ENCODE measurements at regions not wholly inside any gene's neighbourhood (a gene's known extent, or its start where the extent isn't known, plus 50 kb on each side); places are given as distances from the start of the nearest gene placed in this dataset.

- Mint-ChIP-seq H3K36me3 (ENCODE audit: low read depth) (peaks cover 2% of the 10 kb centered on the region), H3K27me3 (peaks cover 25% of the 10 kb centered on the region), H3K4me1 (ENCODE audit: low read depth) (no peaks in the 10 kb centered on the region), H3K4me3 (no peak overlapping the region), H3K9me3 (peaks cover 27% of the 10 kb centered on the region), H3K27ac (no peak overlapping the region)
- TF ChIP-seq CTCF (IDR thresholded peaks at IDR 0.05): no peak
- POLR2A ChIA-PET: no interaction called here
- CTCF ChIA-PET: no interaction called here
- intact Hi-C loops (cut with micrococcal nuclease): no loop called here
- DNase-seq (no peak), ATAC-seq (no peak)
Measured at GRCh38 chr17:74145756-74146155, 57.7 kb upstream of the RPL38 start.

- no peak overlapping the region for H3K4me3 Mint-ChIP-seq
- ATAC-seq: no peak
- intact Hi-C loops (cut with micrococcal nuclease): no loop called here
- TF ChIP-seq CTCF (IDR thresholded peaks at IDR 0.05): no peak
- H3K27me3 Mint-ChIP-seq: peaks cover 27% of the 10 kb centered on the region
- no peak overlapping the region for H3K27ac Mint-ChIP-seq
- no peaks in the 10 kb centered on the region for H3K4me1 Mint-ChIP-seq (ENCODE audit: low read depth)
- DNase-seq: no peak
- ChIA-PET CTCF (no interaction called here), POLR2A (no interaction called here)
- peaks cover 27% of the 10 kb centered on the region for H3K9me3 Mint-ChIP-seq
- peaks cover 2% of the 10 kb centered on the region for H3K36me3 Mint-ChIP-seq (ENCODE audit: low read depth)
Measured at GRCh38 chr17:74146196-74146595, 57.3 kb upstream of the RPL38 start.

GRCh38 chr17:74147056-74147835 is 56.2 kb upstream of the RPL38 start:
- H3K9me3 Mint-ChIP-seq: peaks cover 24% of the 10 kb centered on the region
- DNase-seq (no peak), ATAC-seq (no peak)
- H3K4me1 Mint-ChIP-seq (ENCODE audit: low read depth): no peaks in the 10 kb centered on the region
- no peak overlapping the region for H3K27ac Mint-ChIP-seq
- H3K27me3 Mint-ChIP-seq: peaks cover 27% of the 10 kb centered on the region
- peaks cover 2% of the 10 kb centered on the region for H3K36me3 Mint-ChIP-seq (ENCODE audit: low read depth)
- ChIA-PET POLR2A (no interaction called here), CTCF (no interaction called here)
- intact Hi-C loops (cut with micrococcal nuclease): no loop called here
- H3K4me3 Mint-ChIP-seq: no peak overlapping the region
- no peak for TF ChIP-seq CTCF (IDR thresholded peaks at IDR 0.05)

- TF ChIP-seq CTCF (IDR thresholded peaks at IDR 0.05): no peak
- no peaks in the 10 kb centered on the region for H3K4me1 Mint-ChIP-seq (ENCODE audit: low read depth)
- H3K27ac Mint-ChIP-seq: no peak overlapping the region
- H3K27me3 Mint-ChIP-seq: peaks cover 27% of the 10 kb centered on the region
- CTCF ChIA-PET: no interaction called here
- peaks cover 17% of the 10 kb centered on the region for H3K9me3 Mint-ChIP-seq
- DNase-seq (no peak), ATAC-seq (no peak)
- H3K4me3 Mint-ChIP-seq: no peak overlapping the region
- intact Hi-C loops (cut with micrococcal nuclease): no loop called here
- H3K36me3 Mint-ChIP-seq (ENCODE audit: low read depth): peaks cover 2% of the 10 kb centered on the region
- POLR2A ChIA-PET: no interaction called here
Measured at GRCh38 chr17:74147966-74148365, 55.5 kb upstream of the RPL38 start.

GRCh38 chr17:74148446-74148845 is 55.0 kb upstream of the RPL38 start:
- H3K4me1 Mint-ChIP-seq (ENCODE audit: low read depth): no peaks in the 10 kb centered on the region
- ChIA-PET POLR2A (no interaction called here), CTCF (no interaction called here)
- peaks cover 2% of the 10 kb centered on the region for H3K36me3 Mint-ChIP-seq (ENCODE audit: low read depth)
- no peak for TF ChIP-seq CTCF (IDR thresholded peaks at IDR 0.05)
- H3K4me3 Mint-ChIP-seq: no peak overlapping the region
- intact Hi-C loops (cut with micrococcal nuclease): no loop called here
- DNase-seq: no peak
- no peak for ATAC-seq
- H3K9me3 Mint-ChIP-seq: peaks cover 12% of the 10 kb centered on the region
- no peak overlapping the region for H3K27ac Mint-ChIP-seq
- H3K27me3 Mint-ChIP-seq: peaks cover 27% of the 10 kb centered on the region

Data from activated CD8-positive, alpha-beta T cell treated with anti-CD3 and anti-CD28 coated beads for 36 hours (primary cell).